IMR-90 (cell line): ENCODE measurements at regions not wholly inside any gene's neighbourhood (a gene's known extent, or its start where the extent isn't known, plus 50 kb on each side); places are given as distances from the start of the nearest gene placed in this dataset.

ENCODE experiments used
- ATAC-seq: fragments of 200-7000 bp; cut with Tn5 transposase; 2 replicates; pipeline ENCODE4 v1.9.1; 2020; ENCODE audit warnings: low read depth, mild to moderate bottlenecking, moderate library complexity
- BruUV-seq: library from RNA; stranded (reverse); fragments of 400-500 nt; replicated peaks from 2 replicates; lab custom pipeline; 2021; lab: Mats Ljungman, UMichigan
- CTCF ChIA-PET: fragments of 300-600 bp; formaldehyde crosslinking; extraction: SDS; loops from one replicate; lab custom pipeline; 2021; ENCODE audit warnings: antibody characterized with exemption; lab: Yijun Ruan, JAX
- POLR2A ChIA-PET: fragments of 300-600 bp; sonication (Branson Sonifier 250); formaldehyde crosslinking; loops from one replicate; lab custom pipeline; 2022; ENCODE audit warnings: antibody characterized with exemption; ENCODE audit not compliant: unreplicated experiment; lab: Charles Lee
- DNase-seq: peaks from one replicate; pipeline ENCODE4 v3.0.0; 2013
- H2AFZ ChIP-seq: replicated peaks from 2 replicates; pipeline ENCODE3; 2013; ENCODE audit warnings: low read length, mild to moderate bottlenecking; ENCODE audit not compliant: poor library complexity
- H2AK5ac ChIP-seq: 2 replicates; pipeline ENCODE4 v1.6.1; 2013; ENCODE audit warnings: low read depth, low read length, inconsistent platforms
- H2AK9ac ChIP-seq: replicated peaks from 2 replicates; pipeline ENCODE3; 2013; ENCODE audit warnings: mild to moderate bottlenecking, low read depth, low read length, moderate library complexity; ENCODE audit not compliant: poor library complexity
- H2BK120ac ChIP-seq: 2 replicates; pipeline ENCODE4 v1.6.1; 2013; ENCODE audit warnings: low read depth, low read length, inconsistent platforms
- H2BK15ac ChIP-seq: 3 replicates; pipeline ENCODE4 v1.6.1; 2013; ENCODE audit warnings: low read depth, low read length, inconsistent platforms
- H2BK20ac ChIP-seq: 2 replicates; pipeline ENCODE4 v1.6.1; 2013; ENCODE audit warnings: low read depth, mild to moderate bottlenecking, inconsistent platforms, low read length, moderate library complexity
- H2BK5ac ChIP-seq: 2 replicates; pipeline ENCODE4 v1.6.1; 2013; ENCODE audit warnings: mild to moderate bottlenecking, low read depth, low read length, inconsistent platforms; ENCODE audit not compliant: poor library complexity, severe bottlenecking
- H3K14ac ChIP-seq: replicated peaks from 2 replicates; pipeline ENCODE4 v1.6.1; 2013; ENCODE audit warnings: low read depth, low read length, inconsistent platforms
- H3K18ac ChIP-seq: 2 replicates; pipeline ENCODE4 v1.6.1; 2013; ENCODE audit warnings: low read depth, low read length, control low read depth
- H3K23ac ChIP-seq: 2 replicates; pipeline ENCODE4 v1.6.1; 2013; ENCODE audit warnings: low read depth, low read length, inconsistent platforms
- H3K27ac ChIP-seq: 2 replicates; pipeline ENCODE4 v1.5.1; 2013; ENCODE audit warnings: mild to moderate bottlenecking, control low read depth, low read length; ENCODE audit not compliant: insufficient read depth
- H3K27me3 ChIP-seq: 2 replicates; pipeline ENCODE4 v1.6.1; 2013; ENCODE audit warnings: low read length; ENCODE audit not compliant: control insufficient read depth, insufficient read depth
- H3K36me3 ChIP-seq: 2 replicates; pipeline ENCODE4 v1.6.1; 2013; ENCODE audit warnings: low read length, mixed read lengths; ENCODE audit not compliant: control insufficient read depth, insufficient read depth
- H3K4ac ChIP-seq: 2 replicates; pipeline ENCODE4 v1.6.1; 2013; ENCODE audit warnings: low read depth, low read length, inconsistent platforms
- H3K4me1 ChIP-seq: 2 replicates; pipeline ENCODE4 v1.6.1; 2013; ENCODE audit warnings: low read length, mixed read lengths; ENCODE audit not compliant: control insufficient read depth, insufficient read depth
- H3K4me2 ChIP-seq: 2 replicates; pipeline ENCODE4 v1.6.1; 2013; ENCODE audit warnings: low read depth, mild to moderate bottlenecking, control low read depth, low read length, moderate library complexity
- H3K4me3 ChIP-seq: 2 replicates; pipeline ENCODE4 v1.5.1; 2013; ENCODE audit warnings: low read depth, mild to moderate bottlenecking, control low read depth, low read length, moderate library complexity; ENCODE audit not compliant: insufficient read depth
- H3K56ac ChIP-seq: 2 replicates; pipeline ENCODE4 v1.6.1; 2013; ENCODE audit warnings: low read length, inconsistent platforms; ENCODE audit not compliant: insufficient read depth; ENCODE audit errors: extremely low read depth
- H3K79me1 ChIP-seq, 2 experiments: 2 replicates each; pipeline ENCODE4 v1.6.1; 2013; ENCODE audit warnings: low read length in 2 of 2, inconsistent platforms in 1 of 2, low read depth in 1 of 2
- H3K9ac ChIP-seq: 2 replicates; pipeline ENCODE4 v1.6.1; 2013; ENCODE audit warnings: low read depth, low read length, control low read depth
- H3K9me1 ChIP-seq: 2 replicates; pipeline ENCODE4 v1.6.1; 2013; ENCODE audit warnings: low read length, inconsistent platforms; ENCODE audit not compliant: insufficient read depth
- H3K9me3 ChIP-seq: 2 replicates; pipeline ENCODE4 v1.6.1; 2013; ENCODE audit warnings: low read length; ENCODE audit not compliant: control insufficient read depth, insufficient read depth
- H4K20me1 ChIP-seq: 2 replicates; pipeline ENCODE4 v1.6.1; 2013; ENCODE audit warnings: low read length, inconsistent platforms; ENCODE audit not compliant: insufficient read depth
- H4K5ac ChIP-seq: 2 replicates; pipeline ENCODE4 v1.6.1; 2013; ENCODE audit warnings: mild to moderate bottlenecking, low read depth, low read length, control low read depth
- H4K8ac ChIP-seq, 2 experiments: 2 replicates each; pipeline ENCODE4 v1.6.1; 2013; ENCODE audit warnings: low read depth in 2 of 2, low read length in 2 of 2, control low read depth in 1 of 2, inconsistent platforms in 1 of 2
- H4K91ac ChIP-seq: 2 replicates; pipeline ENCODE4 v1.6.1; 2013; ENCODE audit warnings: low read depth, low read length, inconsistent platforms; ENCODE audit not compliant: insufficient read depth
- BHLHE40 ChIP-seq: fragments of 150-350 bp; IDR thresholded peaks from 2 replicates; pipeline ENCODE4 v1.6.1; 2016; ENCODE audit warnings: mild to moderate bottlenecking, low read depth, low read length
- CEBPB ChIP-seq: IDR thresholded peaks from 2 replicates; pipeline ENCODE4 v1.6.1; 2012; ENCODE audit warnings: low read depth, low read length, improper control_type of control experiment
- CHD1 ChIP-seq: IDR thresholded peaks from 2 replicates; pipeline ENCODE4 v1.6.1; 2012; ENCODE audit warnings: low read depth, low read length, improper control_type of control experiment
- FOS ChIP-seq: fragments of 150-350 bp; IDR thresholded peaks from 2 replicates; pipeline ENCODE4 v1.6.1; 2016; ENCODE audit warnings: low read depth, low read length
- MAFK ChIP-seq: IDR thresholded peaks from 2 replicates; pipeline ENCODE4 v1.6.1; 2012; ENCODE audit warnings: low read depth, low read length, improper control_type of control experiment
- MAZ ChIP-seq: IDR thresholded peaks from 2 replicates; pipeline ENCODE4 v1.6.1; 2012; ENCODE audit warnings: low read depth, mild to moderate bottlenecking, low read length, improper control_type of control experiment, moderate library complexity, borderline replicate concordance
- MXI1 ChIP-seq: IDR thresholded peaks from 2 replicates; pipeline ENCODE4 v1.6.1; 2012; ENCODE audit warnings: low read depth, mild to moderate bottlenecking, low read length, moderate library complexity, borderline replicate concordance
- NFE2L2 ChIP-seq: fragments of 150-350 bp; IDR thresholded peaks from 2 replicates; pipeline ENCODE4 v1.6.1; 2016; ENCODE audit warnings: low read depth, mild to moderate bottlenecking, low read length
- POLR2A ChIP-seq: IDR thresholded peaks from 2 replicates; pipeline ENCODE4 v1.6.1; 2012; ENCODE audit warnings: mild to moderate bottlenecking, low read depth, low read length
- RAD21 ChIP-seq: IDR thresholded peaks from 2 replicates; pipeline ENCODE4 v1.6.1; 2012; ENCODE audit warnings: low read length, improper control_type of control experiment
- RCOR1 ChIP-seq: IDR thresholded peaks from 2 replicates; pipeline ENCODE4 v1.6.1; 2012; ENCODE audit warnings: mild to moderate bottlenecking, low read length, improper control_type of control experiment; ENCODE audit not compliant: insufficient replicate concordance
- RFX5 ChIP-seq: IDR thresholded peaks from 2 replicates; pipeline ENCODE4 v1.8.0; 2012; ENCODE audit warnings: low read depth, mild to moderate bottlenecking, low read length, moderate library complexity
- SMC3 ChIP-seq: fragments of 150-350 bp; IDR thresholded peaks from 2 replicates; pipeline ENCODE4 v1.6.1; 2016; ENCODE audit warnings: low read depth, mild to moderate bottlenecking, antibody characterized with exemption, low read length, moderate library complexity
- WGBS, 2 experiments: methylation state at CpG; one replicate each; pipeline versions ENCODE4 v1.1.5 to v1.1.7; 2013; ENCODE audit warnings: missing lambda C conversion rate in 2 of 2; ENCODE audit not compliant: insufficient read length in 1 of 2; ENCODE audit errors: extremely low coverage in 2 of 2; 5-methylcytosine and 5-hydroxymethylcytosine counted together
- dilution Hi-C: fragments of 300-500 bp; cut with HindIII; formaldehyde crosslinking; loops from one replicate; pipeline ENCODE4 v1.14.3; 2018; ENCODE audit warnings: low sequenced_read_pairs; ENCODE audit not compliant: unreplicated experiment
- in situ Hi-C: fragments of 300-500 bp; cut with MboI; formaldehyde crosslinking; loops from 3 replicates; pipeline ENCODE4 v1.14.3; 2019; ENCODE audit warnings: low sequenced_read_pairs, inconsistent platforms, mixed read lengths
- intact Hi-C: fragments of 100-400 bp; cut with micrococcal nuclease; formaldehyde crosslinking; loops from 2 replicates; pipeline ENCODE4 v1.10.0; 2022
- TF ChIP-seq, protein P1 (sequence below): fragments of 150-350 bp; IDR thresholded peaks from 2 replicates; pipeline ENCODE4 v1.6.1; 2017; ENCODE audit warnings: mild to moderate bottlenecking, antibody characterized with exemption, low read length, low read depth
- TF ChIP-seq, protein P2 (sequence below): fragments of 150-350 bp; IDR thresholded peaks from 2 replicates; pipeline ENCODE4 v1.6.1; 2016; ENCODE audit warnings: low read depth, mild to moderate bottlenecking, low read length, moderate library complexity, borderline replicate concordance

DNA sequence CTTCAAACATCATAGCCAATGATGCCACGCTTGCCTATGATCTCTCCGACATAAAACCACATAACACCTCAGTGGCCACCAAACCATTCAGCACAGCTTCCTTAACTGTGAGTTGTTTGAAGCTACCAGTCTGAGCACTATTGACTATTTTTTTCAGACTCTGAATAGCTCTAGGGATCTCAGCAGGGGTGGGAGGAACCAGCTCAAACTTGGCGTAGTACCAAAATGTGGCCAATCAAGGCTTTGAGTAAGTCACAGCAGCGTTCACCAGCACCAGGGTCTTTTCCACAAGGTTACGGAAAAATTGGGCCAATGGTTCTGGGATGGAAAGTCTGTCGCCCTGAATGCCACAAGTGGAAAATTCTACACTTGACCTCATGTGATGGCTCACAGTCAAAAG, 70.6 kb downstream of the SMPDL3A start:
- POLR2A ChIA-PET = no interaction called here
- H3K4me3 ChIP-seq = no peak overlapping the region
- in situ Hi-C loops (loop anchor here (25.0 kb wide), 1 partner anchor 453 kb away; no protein-coding TSS in a partner anchor), intact Hi-C loops (no loop called here), dilution Hi-C loops (no loop called here)
- H2AFZ ChIP-seq = no peak overlapping the region
- H3K4me1 ChIP-seq = no peaks in the 10 kb centered on the region
- no peak overlapping the region for H2BK15ac ChIP-seq
- H3K56ac ChIP-seq = no peak overlapping the region
- no peaks in the 10 kb centered on the region for H3K9me1 ChIP-seq
- no peak overlapping the region for H3K9ac ChIP-seq
- no peak overlapping the region for H2BK5ac ChIP-seq
- no TSS peak for BruUV-seq
- no peaks in the 10 kb centered on the region for H3K27me3 ChIP-seq
- ATAC-seq (no peak), DNase-seq (no peak)
- no peak overlapping the region for H4K5ac ChIP-seq
- no peak overlapping the region for H3K4me2 ChIP-seq
- H3K23ac ChIP-seq = no peak overlapping the region
- CTCF ChIA-PET = no interaction called here
- no peak overlapping the region for H3K27ac ChIP-seq
- no peak overlapping the region for H3K14ac ChIP-seq
- no peak overlapping the region for H2BK20ac ChIP-seq
- no peaks in the 10 kb centered on the region for H4K20me1 ChIP-seq
- no peak overlapping the region for H4K91ac ChIP-seq
- no CpG with 5 or more reads among the region's 6 CpGs for WGBS, 2 experiments
- TF ChIP-seq BHLHE40 (no peak), MAFK (no peak), CHD1 (no peak), MAZ (no peak), NFE2L2 (no peak), RCOR1 (no peak), CEBPB (no peak), RAD21 (no peak), MXI1 (no peak), POLR2A (no peak), FOS (no peak), SMC3 (no peak), RFX5 (no peak)
- TF ChIP-seq, protein P1, sequence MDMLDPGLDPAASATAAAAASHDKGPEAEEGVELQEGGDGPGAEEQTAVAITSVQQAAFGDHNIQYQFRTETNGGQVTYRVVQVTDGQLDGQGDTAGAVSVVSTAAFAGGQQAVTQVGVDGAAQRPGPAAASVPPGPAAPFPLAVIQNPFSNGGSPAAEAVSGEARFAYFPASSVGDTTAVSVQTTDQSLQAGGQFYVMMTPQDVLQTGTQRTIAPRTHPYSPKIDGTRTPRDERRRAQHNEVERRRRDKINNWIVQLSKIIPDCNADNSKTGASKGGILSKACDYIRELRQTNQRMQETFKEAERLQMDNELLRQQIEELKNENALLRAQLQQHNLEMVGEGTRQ = no peak
- TF ChIP-seq, protein P2, sequence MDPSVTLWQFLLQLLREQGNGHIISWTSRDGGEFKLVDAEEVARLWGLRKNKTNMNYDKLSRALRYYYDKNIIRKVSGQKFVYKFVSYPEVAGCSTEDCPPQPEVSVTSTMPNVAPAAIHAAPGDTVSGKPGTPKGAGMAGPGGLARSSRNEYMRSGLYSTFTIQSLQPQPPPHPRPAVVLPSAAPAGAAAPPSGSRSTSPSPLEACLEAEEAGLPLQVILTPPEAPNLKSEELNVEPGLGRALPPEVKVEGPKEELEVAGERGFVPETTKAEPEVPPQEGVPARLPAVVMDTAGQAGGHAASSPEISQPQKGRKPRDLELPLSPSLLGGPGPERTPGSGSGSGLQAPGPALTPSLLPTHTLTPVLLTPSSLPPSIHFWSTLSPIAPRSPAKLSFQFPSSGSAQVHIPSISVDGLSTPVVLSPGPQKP = no peak
- H2BK120ac ChIP-seq = no peak overlapping the region
- no peak overlapping the region for H2AK9ac ChIP-seq
- H3K36me3 ChIP-seq = no peaks in the 10 kb centered on the region
- no peak overlapping the region for H3K4ac ChIP-seq
- no peak overlapping the region for H3K18ac ChIP-seq
- H3K9me3 ChIP-seq = no peaks in the 10 kb centered on the region
- H4K8ac ChIP-seq = no peak overlapping the region
- no peak overlapping the region for H2AK5ac ChIP-seq
- no peaks in the 10 kb centered on the region for H3K79me1 ChIP-seq
